RWPE1 (cell line): ENCODE measurements at regions not wholly inside any gene's neighbourhood (a gene's known extent, or its start where the extent isn't known, plus 50 kb on each side); places are given as distances from the start of the nearest gene placed in this dataset.

ENCODE experiments used
- CTCF ChIA-PET: fragments of 350-600 bp; sonication (Branson Sonifier 250); formaldehyde crosslinking; extraction: SDS; loops from one replicate; lab custom pipeline; 2021; lab: Yijun Ruan, JAX
- POLR2A ChIA-PET: fragments of 400-600 bp; formaldehyde crosslinking; extraction: SDS; loops from one replicate; lab custom pipeline; 2020; ENCODE audit warnings: antibody characterized with exemption; ENCODE audit not compliant: low non-redundant PET; lab: Yijun Ruan, JAX
- DNase-seq: peaks from one replicate; pipeline ENCODE4 v3.0.0; 2012; ENCODE audit warnings: low spot score
- H3K27ac ChIP-seq: fragments of 450-650 bp; 2 replicates; pipeline ENCODE4 v1.5.1; 2017
- CTCF ChIP-seq: fragments of 450-650 bp; conservative IDR thresholded peaks from 2 replicates; pipeline ENCODE4 v1.5.1; 2017; ENCODE audit warnings: low read depth, mild to moderate bottlenecking

- no peak for DNase-seq
- H3K27ac ChIP-seq = no peak overlapping the region
- TF ChIP-seq CTCF = no peak
- POLR2A ChIA-PET = no interaction called here
- CTCF ChIA-PET = interaction anchor here (1.0 kb wide), 1 partner anchor 704 kb away, joined by 3 read pairs; no protein-coding TSS in a partner anchor
Measured at GRCh38 chr4:182101618-182102017, 141.6 kb upstream of the TENM3 start.

GRCh38 chr4:182102576-182102975 is 140.6 kb upstream of the TENM3 start:
- ChIA-PET CTCF (interaction anchor here (0.7 to 1.0 kb wide), 2 partner anchors 703 to 1697 kb away, joined by 3 read pairs; no protein-coding TSS in a partner anchor), POLR2A (no interaction called here)
- no peak for TF ChIP-seq CTCF
- DNase-seq = no peak
- H3K27ac ChIP-seq = no peak overlapping the region

- no peak for TF ChIP-seq CTCF
- CTCF ChIA-PET = no interaction called here
- no peak for DNase-seq
- H3K27ac ChIP-seq = no peak overlapping the region
- POLR2A ChIA-PET = no interaction called here
Measured at GRCh38 chr4:182103614-182104319, 139.4 kb upstream of the TENM3 start.

GRCh38 chr4:182105416-182105815 is 137.8 kb upstream of the TENM3 start:
- ChIA-PET POLR2A (no interaction called here), CTCF (no interaction called here)
- TF ChIP-seq CTCF = no peak
- H3K27ac ChIP-seq = no peak overlapping the region
- no peak for DNase-seq

GRCh38 chr4:182107931-182108330 is 135.3 kb upstream of the TENM3 start:
- DNase-seq = no peak
- no peak for TF ChIP-seq CTCF
- CTCF ChIA-PET = no interaction called here
- POLR2A ChIA-PET = no interaction called here
- H3K27ac ChIP-seq = no peak overlapping the region

- TF ChIP-seq CTCF = no peak
- POLR2A ChIA-PET = no interaction called here
- H3K27ac ChIP-seq = no peak overlapping the region
- CTCF ChIA-PET = no interaction called here
- no peak for DNase-seq
Measured at GRCh38 chr4:182111586-182111985, 131.6 kb upstream of the TENM3 start.
